Naive thymus-derived CD4-positive, alpha-beta T cell (primary cell): ENCODE measurements at regions not wholly inside any gene's neighbourhood (a gene's known extent, or its start where the extent isn't known, plus 50 kb on each side); places are given as distances from the start of the nearest gene placed in this dataset.

ENCODE experiments used
- ATAC-seq: fragments of 150-1000 bp; cut with Tn5 transposase; 2 replicates; pipeline ENCODE4 v1.10.0; 2021; ENCODE audit warnings: mild to moderate bottlenecking, moderate library complexity
- CTCF ChIA-PET: fragments of 350-600 bp; sonication (Branson Sonifier 250); formaldehyde crosslinking; loops from one replicate; lab custom pipeline; 2021; ENCODE audit warnings: antibody characterized with exemption; lab: Charles Lee
- POLR2A ChIA-PET: fragments of 350-600 bp; sonication (Branson Sonifier 250); formaldehyde crosslinking; loops from one replicate; lab custom pipeline; 2021; ENCODE audit warnings: antibody characterized with exemption, inconsistent platforms; lab: Charles Lee
- DNase-seq, 9 donors: peaks; one replicate each; pipeline versions ENCODE4 v3.0.0 to v3.0.0-alpha.2; 2020 to 2022; ENCODE audit warnings: mixed read lengths in 1 of 9
- H3K27ac ChIP-seq: one replicate; pipeline ENCODE4 v1.7.0; 2013; ENCODE audit warnings: mild to moderate bottlenecking, low read depth, low read length, moderate library complexity
- H3K27me3 ChIP-seq, 2 donors: one replicate each; pipeline ENCODE4 v1.7.0; 2013; ENCODE audit warnings: low read length in 2 of 2, mild to moderate bottlenecking in 2 of 2, moderate library complexity in 2 of 2; ENCODE audit not compliant: control insufficient read depth in 2 of 2, insufficient read depth in 2 of 2
- H3K36me3 ChIP-seq, 3 experiments: 1 replicate in 2 of 3; 2 replicates in 1 of 3; pipeline ENCODE4 v1.7.0; 2013; ENCODE audit warnings: low read length in 3 of 3, mild to moderate bottlenecking in 3 of 3, moderate library complexity in 1 of 3; ENCODE audit not compliant: insufficient read depth in 3 of 3, control insufficient read depth in 2 of 3
- H3K4me1 ChIP-seq, 2 donors: one replicate each; pipeline ENCODE4 v1.7.0; 2013; ENCODE audit warnings: low read length in 2 of 2, mild to moderate bottlenecking in 2 of 2, moderate library complexity in 1 of 2; ENCODE audit not compliant: control insufficient read depth in 2 of 2, insufficient read depth in 2 of 2
- H3K4me3 ChIP-seq: 2 replicates; pipeline ENCODE4 v1.7.0; 2013; ENCODE audit warnings: mild to moderate bottlenecking, low read length
- H3K9me3 ChIP-seq, 3 experiments: 1 replicate in 2 of 3; 2 replicates in 1 of 3; pipeline ENCODE4 v1.7.0; 2013; ENCODE audit warnings: low read length in 3 of 3; ENCODE audit not compliant: control insufficient read depth in 2 of 3
- H3K27ac Mint-ChIP-seq, 9 donors: one replicate each; pipeline ENCODE4 v1.8.0; 2020 to 2022; ENCODE audit warnings: mixed read lengths in 9 of 9, mild to moderate bottlenecking in 8 of 9, moderate library complexity in 5 of 9, inconsistent platforms in 2 of 9
- H3K27me3 Mint-ChIP-seq, 5 donors: one replicate each; pipeline ENCODE4 v1.8.0; 2021 to 2022; ENCODE audit warnings: mixed read lengths in 5 of 5, mild to moderate bottlenecking in 1 of 5
- H3K36me3 Mint-ChIP-seq, 5 donors: one replicate each; pipeline ENCODE4 v1.8.0; 2020 to 2022; ENCODE audit warnings: mixed read lengths in 5 of 5, mild to moderate bottlenecking in 3 of 5, inconsistent platforms in 1 of 5
- H3K4me1 Mint-ChIP-seq, 7 donors: one replicate each; pipeline ENCODE4 v1.8.0; 2020 to 2022; ENCODE audit warnings: mixed read lengths in 7 of 7, mild to moderate bottlenecking in 3 of 7, inconsistent platforms in 1 of 7
- H3K4me3 Mint-ChIP-seq, 10 donors: one replicate each; pipeline ENCODE4 v1.8.0; 2020 to 2022; ENCODE audit warnings: mild to moderate bottlenecking in 10 of 10, mixed read lengths in 10 of 10, moderate library complexity in 6 of 10, inconsistent platforms in 2 of 10
- H3K9me3 Mint-ChIP-seq, 11 donors: one replicate each; pipeline ENCODE4 v1.8.0; 2020 to 2022; ENCODE audit warnings: mixed read lengths in 11 of 11, mild to moderate bottlenecking in 4 of 11, inconsistent platforms in 1 of 11, moderate library complexity in 1 of 11
- intact Hi-C, 2 donors: fragments of 100-400 bp; cut with micrococcal nuclease; formaldehyde crosslinking; loops; one replicate each; pipeline ENCODE4 v1.15.1; 2023

DNA sequence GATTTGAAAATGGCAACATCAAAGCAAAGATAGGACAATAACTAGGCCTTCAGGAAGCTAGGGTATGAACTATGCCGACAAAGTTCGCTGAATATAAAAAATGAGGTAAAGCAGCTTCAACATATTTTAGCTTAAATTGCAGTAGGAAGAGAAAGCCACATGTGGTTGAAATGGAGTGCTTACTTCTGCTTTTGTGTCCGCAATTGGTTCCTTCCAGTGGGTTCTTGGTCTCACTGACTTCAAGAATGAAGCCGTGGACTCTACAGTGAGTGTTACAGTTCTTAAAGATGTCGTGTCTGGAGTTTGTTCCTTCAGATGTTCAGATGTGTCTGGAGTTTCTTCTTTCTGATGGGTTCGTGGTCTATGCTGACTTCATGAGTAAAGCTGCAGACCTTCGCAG, 95.2 kb downstream of the APTX start:
- Histone ChIP-seq H3K9me3 (no peaks in the 10 kb centered on the region), H3K36me3 (no peaks in the 10 kb centered on the region), H3K4me1 (no peaks in the 10 kb centered on the region), H3K27me3 (no peaks in the 10 kb centered on the region), H3K4me3 (no peak overlapping the region), H3K27ac (no peak overlapping the region)
- Mint-ChIP-seq H3K9me3 (peaks cover 0 to 12% (median 3%) of the 10 kb centered on the region in 11 donors), H3K4me1 (peaks cover 0 to 4% (median 0%) of the 10 kb centered on the region in 7 donors), H3K27ac (no peak overlapping the region), H3K36me3 (peaks cover 0 to 21% (median 4%) of the 10 kb centered on the region in 5 donors), H3K27me3 (peaks cover 9 to 43% (median 29%) of the 10 kb centered on the region in 5 donors), H3K4me3 (no peak overlapping the region)
- CTCF ChIA-PET = no interaction called here
- ATAC-seq = no peak
- POLR2A ChIA-PET = no interaction called here
- intact Hi-C loops = no loop called here
- no peak for DNase-seq

GRCh38 chr9:32915802-32916201, 85.6 kb downstream of the APTX start:
- Histone ChIP-seq H3K36me3 (no peaks in the 10 kb centered on the region), H3K4me1 (no peaks in the 10 kb centered on the region), H3K9me3 (no peaks in the 10 kb centered on the region), H3K27ac (no peak overlapping the region), H3K4me3 (no peak overlapping the region), H3K27me3 (no peaks in the 10 kb centered on the region)
- Mint-ChIP-seq H3K9me3 (peaks cover 0 to 5% (median 0%) of the 10 kb centered on the region in 11 donors), H3K4me3 (no peak overlapping the region), H3K4me1 (no peaks in the 10 kb centered on the region), H3K36me3 (no peaks in the 10 kb centered on the region), H3K27ac (no peak overlapping the region), H3K27me3 (peaks cover 0 to 16% (median 0%) of the 10 kb centered on the region in 5 donors)
- ATAC-seq = no peak
- no peak for DNase-seq
- ChIA-PET POLR2A (no interaction called here), CTCF (no interaction called here)
- intact Hi-C loops = no loop called here

DNA sequence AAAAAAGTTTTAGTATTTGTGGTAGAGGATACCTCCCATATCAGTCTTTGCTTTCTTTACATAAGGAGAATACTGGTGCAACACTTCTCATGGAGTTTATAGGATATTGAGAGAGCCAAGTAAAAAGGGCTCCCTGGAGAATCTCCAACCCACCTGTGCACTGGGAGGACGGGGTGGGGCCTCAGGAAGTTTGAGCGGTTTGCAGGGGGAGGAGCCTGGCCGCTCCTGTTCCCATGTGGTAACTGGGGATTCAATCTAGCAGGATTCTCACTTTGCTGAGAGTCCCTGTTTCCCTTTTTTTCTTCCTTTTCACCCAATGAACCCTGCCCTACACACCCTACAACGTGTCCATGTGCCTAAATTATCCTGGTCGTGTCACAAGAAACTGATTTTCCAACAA, 82.8 kb downstream of the APTX start:
- Histone ChIP-seq H3K4me1 (no peaks in the 10 kb centered on the region), H3K27me3 (no peaks in the 10 kb centered on the region), H3K9me3 (no peaks in the 10 kb centered on the region), H3K36me3 (no peaks in the 10 kb centered on the region), H3K27ac (no peak overlapping the region), H3K4me3 (no peak overlapping the region)
- Mint-ChIP-seq H3K27ac (no peak overlapping the region), H3K9me3 (peaks cover 0 to 11% (median 0%) of the 10 kb centered on the region in 11 donors), H3K4me1 (no peaks in the 10 kb centered on the region), H3K4me3 (no peak overlapping the region), H3K36me3 (peaks cover 0 to 8% (median 0%) of the 10 kb centered on the region in 5 donors), H3K27me3 (peaks cover 0 to 9% (median 0%) of the 10 kb centered on the region in 5 donors)
- ChIA-PET CTCF (no interaction called here), POLR2A (no interaction called here)
- ATAC-seq (no peak), DNase-seq (no peak)
- intact Hi-C loops = no loop called here
